ENCODE measurements at regions not wholly inside any gene's neighbourhood (a gene's known extent, or its start where the extent isn't known, plus 50 kb on each side); places are given as distances from the start of the nearest gene placed in this dataset.

- TF ChIP-seq, protein P1, sequence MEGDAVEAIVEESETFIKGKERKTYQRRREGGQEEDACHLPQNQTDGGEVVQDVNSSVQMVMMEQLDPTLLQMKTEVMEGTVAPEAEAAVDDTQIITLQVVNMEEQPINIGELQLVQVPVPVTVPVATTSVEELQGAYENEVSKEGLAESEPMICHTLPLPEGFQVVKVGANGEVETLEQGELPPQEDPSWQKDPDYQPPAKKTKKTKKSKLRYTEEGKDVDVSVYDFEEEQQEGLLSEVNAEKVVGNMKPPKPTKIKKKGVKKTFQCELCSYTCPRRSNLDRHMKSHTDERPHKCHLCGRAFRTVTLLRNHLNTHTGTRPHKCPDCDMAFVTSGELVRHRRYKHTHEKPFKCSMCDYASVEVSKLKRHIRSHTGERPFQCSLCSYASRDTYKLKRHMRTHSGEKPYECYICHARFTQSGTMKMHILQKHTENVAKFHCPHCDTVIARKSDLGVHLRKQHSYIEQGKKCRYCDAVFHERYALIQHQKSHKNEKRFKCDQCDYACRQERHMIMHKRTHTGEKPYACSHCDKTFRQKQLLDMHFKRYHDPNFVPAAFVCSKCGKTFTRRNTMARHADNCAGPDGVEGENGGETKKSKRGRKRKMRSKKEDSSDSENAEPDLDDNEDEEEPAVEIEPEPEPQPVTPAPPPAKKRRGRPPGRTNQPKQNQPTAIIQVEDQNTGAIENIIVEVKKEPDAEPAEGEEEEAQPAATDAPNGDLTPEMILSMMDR (IDR thresholded peaks at IDR 0.05; ENCODE audit: unreplicated experiment), result no peak
- H3K4me3 Mint-ChIP-seq (ENCODE audit: low read depth), result no peak overlapping the region
- no peaks in the 10 kb centered on the region for H3K36me3 Mint-ChIP-seq (ENCODE audit: insufficient read depth)
- H3K27ac Mint-ChIP-seq, result no peak overlapping the region
- no peak for DNase-seq (ENCODE audit: low spot score, unreplicated experiment)
- H3K27me3 Mint-ChIP-seq, result no peaks in the 10 kb centered on the region
- H3K4me1 Mint-ChIP-seq (ENCODE audit: low read depth), result no peaks in the 10 kb centered on the region
- no peaks in the 10 kb centered on the region for H3K9me3 Mint-ChIP-seq (ENCODE audit: low read depth)
Observed at GRCh38 chr3:115388811-115389210, 234.5 kb upstream of the GAP43 start.

- no peaks in the 10 kb centered on the region for H3K4me1 Mint-ChIP-seq (ENCODE audit: low read depth)
- no peaks in the 10 kb centered on the region for H3K36me3 Mint-ChIP-seq (ENCODE audit: insufficient read depth)
- H3K27ac Mint-ChIP-seq, result no peak overlapping the region
- no peaks in the 10 kb centered on the region for H3K9me3 Mint-ChIP-seq (ENCODE audit: low read depth)
- H3K27me3 Mint-ChIP-seq, result no peaks in the 10 kb centered on the region
- TF ChIP-seq, protein P1 (IDR thresholded peaks at IDR 0.05; ENCODE audit: unreplicated experiment), result no peak
- no peak overlapping the region for H3K4me3 Mint-ChIP-seq (ENCODE audit: low read depth)
- no peak for DNase-seq (ENCODE audit: low spot score, unreplicated experiment)
Observed at GRCh38 chr3:115396801-115397200, 226.5 kb upstream of the GAP43 start.

GRCh38 chr3:115397433-115397832, 225.9 kb upstream of the GAP43 start:
- Mint-ChIP-seq H3K4me1 (ENCODE audit: low read depth) (no peaks in the 10 kb centered on the region), H3K27ac (no peak overlapping the region), H3K9me3 (ENCODE audit: low read depth) (no peaks in the 10 kb centered on the region), H3K27me3 (no peaks in the 10 kb centered on the region), H3K4me3 (ENCODE audit: low read depth) (no peak overlapping the region), H3K36me3 (ENCODE audit: insufficient read depth) (no peaks in the 10 kb centered on the region)
- no peak for DNase-seq (ENCODE audit: low spot score, unreplicated experiment)
- TF ChIP-seq, protein P1 (IDR thresholded peaks at IDR 0.05; ENCODE audit: unreplicated experiment), result no peak

DNA sequence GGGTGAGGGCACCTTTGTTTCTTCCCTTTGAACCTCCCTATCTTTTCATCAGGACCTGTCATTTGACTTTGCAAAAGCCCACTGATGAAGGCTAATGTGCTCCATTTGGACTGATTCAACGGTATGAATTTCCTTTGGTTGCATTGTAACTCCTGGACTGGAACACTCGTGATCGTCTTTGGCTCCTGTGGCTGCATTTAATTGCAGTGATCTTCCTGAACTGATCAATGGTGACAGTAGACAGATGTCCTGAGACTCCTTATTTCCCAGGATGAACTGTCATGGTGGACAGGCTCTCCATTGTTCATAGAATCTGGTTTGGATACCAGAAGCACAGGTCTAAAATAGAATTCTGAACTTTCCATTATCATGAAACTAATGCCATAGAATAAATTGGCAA, 224.8 kb upstream of the GAP43 start:
- TF ChIP-seq, protein P1 (IDR thresholded peaks at IDR 0.05; ENCODE audit: unreplicated experiment), result no peak
- Mint-ChIP-seq H3K27me3 (no peaks in the 10 kb centered on the region), H3K36me3 (ENCODE audit: insufficient read depth) (no peaks in the 10 kb centered on the region), H3K9me3 (ENCODE audit: low read depth) (no peaks in the 10 kb centered on the region), H3K4me3 (ENCODE audit: low read depth) (no peak overlapping the region), H3K27ac (no peak overlapping the region), H3K4me1 (ENCODE audit: low read depth) (no peaks in the 10 kb centered on the region)
- no peak for DNase-seq (ENCODE audit: low spot score, unreplicated experiment)

- no peaks in the 10 kb centered on the region for H3K36me3 Mint-ChIP-seq (ENCODE audit: insufficient read depth)
- no peaks in the 10 kb centered on the region for H3K27me3 Mint-ChIP-seq
- TF ChIP-seq, protein P1 (IDR thresholded peaks at IDR 0.05; ENCODE audit: unreplicated experiment), result no peak
- no peak overlapping the region for H3K27ac Mint-ChIP-seq
- H3K4me1 Mint-ChIP-seq (ENCODE audit: low read depth), result no peaks in the 10 kb centered on the region
- H3K4me3 Mint-ChIP-seq (ENCODE audit: low read depth), result no peak overlapping the region
- no peak for DNase-seq (ENCODE audit: low spot score, unreplicated experiment)
- H3K9me3 Mint-ChIP-seq (ENCODE audit: low read depth), result no peaks in the 10 kb centered on the region
Observed at GRCh38 chr3:115399750-115400149, 223.6 kb upstream of the GAP43 start.
